GM21367 (cell line): ENCODE measurements at regions not wholly inside any gene's neighbourhood (a gene's known extent, or its start where the extent isn't known, plus 50 kb on each side); places are given as distances from the start of the nearest gene placed in this dataset.

Source experiments
- ATAC-seq: cut with Tn5 transposase; IDR thresholded peaks from one replicate; pipeline ENCODE4 v1.9.1; 2021; ENCODE audit not compliant: unreplicated experiment

DNA sequence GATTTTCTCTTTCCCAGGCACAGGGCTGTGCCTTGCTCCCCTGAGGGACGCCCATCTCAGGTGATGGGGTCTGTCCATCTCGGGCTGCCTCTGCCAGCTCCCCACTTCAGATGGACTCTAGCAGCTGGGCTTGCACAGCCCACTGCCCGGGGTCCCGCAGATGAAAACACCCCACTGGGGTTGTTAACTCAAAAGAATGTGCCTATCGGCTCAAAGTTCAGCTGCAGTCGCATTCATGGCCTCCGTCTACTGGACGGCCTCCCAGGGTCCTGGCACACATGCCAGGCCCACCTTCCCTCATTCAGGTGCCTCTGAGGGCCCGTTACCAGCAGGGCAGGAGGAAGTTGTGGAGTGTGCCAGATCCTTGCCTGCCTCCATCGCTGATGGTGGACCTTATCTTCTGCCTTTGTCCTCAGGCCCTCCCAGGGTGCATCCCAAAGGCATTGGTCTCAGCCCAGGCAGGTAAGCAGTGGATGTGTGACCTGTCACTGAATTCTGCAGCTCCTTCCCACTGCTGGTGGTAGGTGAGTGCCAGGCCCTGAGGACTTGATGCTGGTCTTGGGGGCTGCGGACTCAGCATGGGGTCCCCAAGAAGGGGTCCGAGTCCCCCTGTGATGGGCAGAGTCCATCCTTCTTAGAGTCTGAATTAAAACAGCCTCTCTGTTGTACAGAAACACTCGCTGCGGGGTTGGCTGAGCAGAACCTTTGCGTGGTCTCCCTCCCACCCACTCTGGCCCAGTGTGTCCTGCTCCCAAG lies 324.6 kb upstream of the DIO3 start:
- ATAC-seq = no peak

GRCh38 chr14:101237252-101237616 lies 324.1 kb upstream of the DIO3 start:
- no peak for ATAC-seq

DNA sequence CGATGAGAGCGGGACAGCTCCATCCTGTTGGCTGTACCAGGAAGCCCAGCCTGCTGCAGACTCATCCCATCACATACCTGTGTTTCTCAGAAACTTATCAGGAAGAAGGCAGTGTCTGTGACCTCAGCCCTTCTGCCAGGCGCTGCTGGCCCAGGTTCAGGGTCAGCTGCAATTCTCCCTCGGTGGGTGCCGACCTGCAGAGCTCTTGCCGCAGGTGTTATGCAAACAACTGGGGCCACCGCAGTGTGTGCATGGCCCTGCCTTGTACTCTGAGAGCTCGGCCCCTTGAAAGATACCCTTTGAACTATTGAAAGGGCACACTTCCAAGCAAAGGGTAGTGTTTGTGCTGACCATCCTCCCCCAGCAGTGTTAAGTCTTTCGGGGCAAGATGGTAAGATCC lies 322.2 kb upstream of the DIO3 start:
- ATAC-seq = no peak

DNA sequence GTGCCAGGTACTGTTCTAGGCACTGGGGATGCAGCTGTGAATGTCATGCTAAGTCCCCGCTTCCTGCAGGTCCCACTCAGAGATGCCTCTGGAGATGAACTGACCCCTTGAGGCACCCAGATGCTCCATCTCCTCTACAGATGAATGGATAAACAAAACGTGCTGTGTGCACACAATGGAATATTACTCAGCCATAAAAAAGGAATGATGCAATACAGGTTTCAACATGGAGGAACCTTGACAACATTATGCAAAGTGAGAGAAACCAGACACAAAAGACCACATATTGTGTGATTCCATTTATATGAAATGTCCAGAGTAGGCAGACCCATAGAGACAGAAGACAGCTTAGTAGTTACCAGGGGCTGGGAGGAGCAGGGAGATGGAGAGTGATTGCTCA lies 320.1 kb upstream of the DIO3 start:
- ATAC-seq = no peak

DNA sequence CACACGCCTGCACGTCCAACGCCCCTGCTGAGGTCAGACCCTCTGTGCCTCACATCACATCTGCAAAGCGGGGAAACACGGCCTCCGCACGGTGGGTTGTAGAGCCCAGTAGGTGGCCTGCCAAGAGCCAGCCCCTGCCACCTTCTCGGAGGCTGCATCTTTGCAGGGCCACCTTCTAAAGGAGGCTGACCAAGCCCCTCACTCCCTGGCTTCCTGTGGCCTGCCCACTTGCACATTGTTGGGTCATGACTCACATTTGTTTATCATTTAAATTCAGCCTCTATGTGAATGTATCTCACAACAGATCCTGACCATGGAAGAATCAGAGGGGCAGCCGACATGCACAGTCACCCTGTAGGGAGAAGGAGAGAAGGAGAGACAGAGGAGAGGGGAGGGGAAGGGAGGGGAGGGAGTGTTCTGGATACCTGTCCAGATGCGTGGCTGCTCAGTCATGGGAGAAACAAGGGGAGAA lies 319.5 kb upstream of the DIO3 start:
- ATAC-seq = no peak

GRCh38 chr14:101242442-101243385 lies 318.6 kb upstream of the DIO3 start:
- no peak for ATAC-seq

- ATAC-seq = no peak
These were observed 317.5 kb upstream of the DIO3 start for GRCh38 chr14:101243587-101244338.

DNA sequence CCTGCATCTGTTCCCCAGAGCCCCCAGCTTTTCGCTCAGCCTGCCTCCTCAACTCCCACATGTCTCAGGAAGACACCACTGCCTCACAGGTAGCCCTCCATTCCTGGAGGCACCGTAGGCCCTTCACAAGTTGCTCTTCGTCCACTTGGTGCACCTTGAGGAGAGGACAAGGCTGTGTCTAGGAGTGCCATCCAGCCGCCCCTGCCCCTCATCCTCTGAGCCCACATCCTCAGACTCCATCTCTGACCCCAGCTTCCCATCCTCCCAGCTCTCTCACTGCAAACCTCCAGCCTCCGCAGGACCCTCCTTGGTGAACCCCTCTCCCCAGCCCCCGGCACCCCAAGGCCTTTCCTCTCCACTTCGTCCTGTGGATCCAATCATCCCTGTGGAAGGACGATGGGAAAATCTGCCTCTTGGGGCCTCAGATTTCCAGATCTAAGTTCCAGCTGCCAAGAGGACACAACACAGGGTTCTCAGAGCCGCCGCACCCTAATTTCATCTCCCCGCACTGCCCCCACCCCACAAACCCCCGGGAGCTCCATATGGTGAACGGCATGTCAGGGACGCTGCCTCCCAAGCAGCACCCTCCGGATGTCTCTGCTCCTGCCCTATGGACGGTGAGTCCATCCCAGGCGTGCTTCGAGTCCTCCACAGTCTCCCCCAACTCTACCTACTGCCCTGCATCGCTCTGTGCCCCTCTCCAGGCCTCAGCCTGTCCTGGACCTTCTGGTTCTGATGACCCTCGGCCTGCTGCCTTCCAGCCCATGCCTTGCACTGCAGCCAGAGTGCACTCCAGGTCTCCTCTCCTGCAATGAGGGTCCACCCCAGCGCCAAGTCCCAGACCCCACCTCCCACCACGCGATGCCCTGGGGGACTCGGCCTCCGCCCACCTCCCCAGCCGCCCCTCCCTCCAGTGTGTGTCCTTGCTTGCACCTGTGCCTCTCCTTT lies 314.1 kb upstream of the DIO3 start:
- ATAC-seq = no peak

DNA sequence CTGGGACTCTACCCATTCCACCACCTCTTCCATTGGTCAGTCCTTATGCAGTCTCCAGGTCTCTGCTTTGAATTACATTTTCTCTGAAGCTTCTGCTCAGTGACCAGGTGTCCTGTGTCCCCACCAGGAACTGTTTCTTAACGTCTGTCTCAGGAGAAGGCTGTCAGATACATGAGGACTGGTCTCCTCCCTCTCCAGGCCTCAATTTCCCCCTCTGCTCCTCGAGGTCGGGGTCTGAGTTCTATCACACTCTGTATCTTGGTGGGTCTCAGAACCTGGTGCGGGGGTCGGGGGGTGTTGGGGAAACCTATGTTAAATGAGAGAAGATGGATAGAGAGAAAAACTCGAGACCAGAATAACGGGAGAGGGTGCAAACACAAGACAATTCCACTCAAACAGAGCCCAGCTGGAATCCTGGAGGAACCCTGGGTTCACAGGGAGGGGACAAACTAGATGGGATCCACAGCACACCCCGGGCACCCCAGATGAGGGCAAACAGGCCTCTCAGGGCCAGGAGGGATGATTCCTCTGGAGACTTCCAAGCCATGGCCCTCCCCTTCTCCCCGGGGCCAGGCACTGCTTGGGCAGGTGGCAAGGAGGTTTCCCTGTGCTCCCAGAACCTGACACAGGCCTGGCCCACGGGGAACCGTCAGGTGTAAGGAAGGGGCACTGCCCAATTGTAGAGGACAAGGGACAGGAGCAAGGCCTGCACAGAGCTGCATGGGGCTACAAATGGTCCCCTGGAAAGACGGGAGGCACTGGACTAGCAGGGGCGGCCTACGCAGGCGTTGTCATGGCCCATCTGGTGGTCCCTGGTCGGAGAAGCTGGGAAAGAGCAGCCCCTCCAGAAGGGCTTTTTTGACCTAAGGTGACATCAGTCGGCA lies 313.2 kb upstream of the DIO3 start:
- ATAC-seq = no peak

DNA sequence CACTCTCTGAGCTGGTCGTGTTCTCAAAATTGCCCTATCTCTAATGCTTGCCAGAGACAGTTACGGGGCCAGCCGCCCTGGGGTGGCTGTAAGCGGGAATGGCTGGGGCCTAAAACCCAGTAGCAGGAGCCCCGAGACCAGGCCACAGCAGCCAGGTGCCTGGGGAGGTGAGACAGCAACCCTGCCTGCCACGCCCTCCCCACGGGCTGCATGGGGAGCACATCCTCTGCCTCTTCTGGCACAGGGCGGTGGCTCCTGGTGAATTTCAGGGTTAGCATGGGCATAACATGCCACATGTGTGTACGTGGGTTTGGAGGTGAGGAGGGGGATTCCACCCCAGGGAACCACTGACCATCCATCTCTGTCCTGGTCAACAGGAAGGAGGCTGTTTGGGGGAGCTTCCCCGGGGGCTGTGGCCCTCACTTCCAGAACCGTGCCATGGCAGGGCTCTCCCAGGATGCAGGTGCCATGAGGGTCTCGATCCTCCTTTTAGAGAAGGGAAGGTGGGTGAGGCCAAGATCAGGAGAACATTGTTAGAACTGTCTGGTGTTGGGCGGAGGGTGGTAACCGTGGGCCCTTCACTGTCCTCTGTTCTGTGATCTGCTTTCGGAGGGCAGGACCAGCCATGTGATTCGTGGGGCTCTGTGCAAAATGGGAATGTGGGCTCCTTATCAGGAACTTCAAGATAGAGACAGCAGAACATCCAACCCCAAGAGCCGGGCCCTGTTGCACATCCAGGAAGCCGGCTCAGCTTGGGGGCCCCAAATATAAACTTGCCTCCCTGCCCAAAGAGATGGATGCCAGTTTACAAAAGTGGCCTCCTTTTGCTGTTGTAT lies 312.2 kb upstream of the DIO3 start:
- no peak for ATAC-seq

- ATAC-seq = no peak
These were observed 311.6 kb upstream of the DIO3 start for GRCh38 chr14:101249676-101250036.

DNA sequence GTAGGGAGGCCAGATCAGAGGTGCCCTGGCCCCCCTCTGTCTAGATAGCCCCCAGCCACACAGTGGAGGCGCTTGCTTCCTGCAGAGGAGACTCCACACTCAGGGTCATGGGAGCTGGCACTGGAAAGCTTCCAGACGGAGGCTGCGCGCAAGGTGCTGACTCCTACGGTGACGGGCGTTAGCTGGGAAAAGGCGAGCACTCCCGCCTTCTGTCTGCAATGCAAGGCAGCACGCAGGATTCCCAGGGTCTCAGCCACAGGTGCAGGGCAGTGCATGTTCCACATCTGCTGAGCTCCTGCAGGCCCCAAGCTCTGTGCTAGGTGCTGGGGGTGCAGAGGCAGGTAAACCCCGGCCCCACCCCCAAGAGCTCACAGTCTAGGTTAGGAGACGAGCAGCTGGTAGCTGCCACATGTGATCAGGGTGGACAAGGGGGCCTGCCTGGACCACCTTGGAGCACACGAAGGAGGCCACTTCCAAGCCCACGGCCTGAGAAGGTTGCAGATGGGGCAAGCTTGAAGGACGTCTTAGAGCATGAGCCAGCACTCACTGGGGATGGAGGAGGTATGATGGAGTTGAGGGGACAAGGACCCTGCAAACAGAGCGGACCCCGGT lies 310.9 kb upstream of the DIO3 start:
- no peak for ATAC-seq

- no peak for ATAC-seq
These were observed 310.1 kb upstream of the DIO3 start for GRCh38 chr14:101250948-101251811.

DNA sequence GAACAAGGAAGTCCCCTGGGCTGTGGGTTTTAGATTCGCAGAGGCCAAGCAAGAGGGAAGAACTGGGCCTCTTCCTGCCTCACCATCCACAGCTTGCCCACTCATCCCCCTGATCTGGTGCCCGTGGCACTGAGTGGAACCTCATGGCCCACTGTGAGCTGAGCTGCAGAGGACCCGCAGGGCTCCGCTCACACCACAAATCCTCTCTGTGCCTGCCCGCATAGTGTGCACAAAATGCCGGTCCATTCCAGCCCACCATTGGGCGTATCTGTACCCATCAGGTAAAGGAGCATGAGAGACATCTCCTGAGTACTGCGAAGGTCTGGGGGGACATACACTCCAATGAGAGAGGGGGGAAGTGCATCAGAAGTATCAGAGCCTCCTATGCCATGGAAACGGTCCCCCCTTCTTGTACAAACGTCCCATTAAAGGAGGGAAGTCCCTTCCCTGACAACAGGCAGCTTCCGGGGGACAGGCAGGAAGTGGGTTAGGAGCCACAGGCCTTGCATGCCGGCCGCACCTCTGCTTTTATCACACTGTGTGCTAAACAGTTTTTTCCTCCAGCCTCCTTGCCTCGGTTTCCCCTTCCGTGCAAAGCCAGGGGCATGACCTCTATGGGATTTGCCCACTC lies 309.4 kb upstream of the DIO3 start:
- ATAC-seq = no peak

DNA sequence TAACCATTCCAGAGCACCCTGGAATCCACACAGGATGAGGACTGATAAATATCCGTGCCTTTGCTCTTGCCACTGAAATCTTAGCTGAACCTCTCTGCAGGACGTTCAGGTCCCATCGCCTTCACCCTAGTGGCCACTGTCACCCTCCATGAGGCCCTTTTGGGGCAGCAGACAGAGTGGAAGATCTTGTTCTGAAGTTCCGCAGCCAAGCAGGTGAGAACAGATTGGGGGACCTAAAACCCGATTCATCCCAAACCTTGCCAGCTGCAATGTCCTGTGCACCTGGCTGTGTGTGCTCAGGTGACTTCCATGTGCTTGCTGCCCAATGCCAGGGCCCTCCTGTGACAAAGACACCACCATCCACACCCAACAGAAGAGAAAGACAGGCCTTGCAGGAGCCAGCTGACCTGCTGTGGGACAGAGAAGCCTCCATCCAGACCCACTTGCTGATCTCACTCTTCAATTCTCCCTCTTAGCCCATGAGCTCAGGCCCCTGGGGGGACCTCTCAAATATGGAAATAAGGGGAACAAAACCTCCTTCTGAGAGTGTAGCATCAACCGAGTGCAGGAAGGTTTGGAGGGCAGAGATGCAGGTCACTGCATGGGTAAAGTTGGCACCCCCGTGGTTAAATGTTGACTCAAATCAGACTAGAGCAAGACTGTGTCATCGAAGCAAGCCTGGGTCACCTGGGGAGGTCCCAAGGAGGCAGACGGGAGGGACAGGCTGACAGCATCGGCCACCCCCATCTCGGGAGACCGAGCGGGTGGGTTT lies 308.7 kb upstream of the DIO3 start:
- no peak for ATAC-seq

DNA sequence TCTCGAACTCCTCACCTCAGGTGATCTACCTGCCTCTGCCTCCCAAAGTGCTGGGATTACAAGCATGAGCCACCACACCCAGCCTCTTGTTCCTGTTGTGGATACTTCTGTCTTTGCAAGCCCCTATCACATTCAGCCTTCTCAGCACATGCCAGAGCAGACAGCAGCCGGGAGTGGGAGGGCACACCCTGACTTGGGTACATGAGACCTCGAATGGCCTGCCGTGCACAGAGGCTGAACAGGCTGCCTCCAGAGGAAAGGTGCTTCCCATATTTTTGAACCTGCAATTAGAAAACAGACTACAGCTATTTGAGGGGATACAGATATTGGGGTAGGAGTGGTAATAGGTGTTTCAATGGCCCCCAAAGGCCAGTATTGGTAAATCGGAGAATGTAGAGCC lies 307.3 kb upstream of the DIO3 start:
- no peak for ATAC-seq
